K562 (cell line): ENCODE measurements at regions not wholly inside any gene's neighbourhood (a gene's known extent, or its start where the extent isn't known, plus 50 kb on each side); places are given as distances from the start of the nearest gene placed in this dataset.

Experiments used
- ATAC-seq: fragments of 200-7000 bp; cut with Tn5 transposase; 3 replicates; pipeline ENCODE4 v1.9.1; 2020; ENCODE audit warnings: moderate library complexity
- BruUV-seq: library from RNA; stranded (reverse); fragments of 400-500 nt; replicated peaks from 2 replicates; lab custom pipeline; 2021; lab: Mats Ljungman, UMichigan
- CTCF ChIA-PET: fragments of 300-600 bp; formaldehyde crosslinking; extraction: SDS; loops from one replicate; lab custom pipeline; 2021; ENCODE audit warnings: low intra/inter-chr PET ratio; lab: Yijun Ruan, JAX
- POLR2A ChIA-PET: fragments of 300-600, 350-650 bp; sonication (Branson Sonifier 250); formaldehyde crosslinking; extraction: SDS; loops from one replicate; lab custom pipeline; 2021; ENCODE audit warnings: antibody characterized with exemption, inconsistent platforms; lab: Yijun Ruan, JAX
- DNase-seq, 4 experiments: peaks; one replicate each; pipeline versions ENCODE4 v3.0.0 to v3.0.0-alpha.2; 2011 to 2018; ENCODE audit warnings: low spot score in 3 of 4, mixed read lengths in 3 of 4; ENCODE audit errors: extremely low read depth in 1 of 4
- FAIRE-seq: peaks from 2 replicates; lab custom pipeline; 2011; peaks lifted over from hg19 to GRCh38; lab: Jason Lieb, UNC
- H2AFZ ChIP-seq: 2 replicates; pipeline ENCODE4 v1.6.0; 2011; ENCODE audit warnings: low read depth, low read length, control low read depth, inconsistent platforms
- H3K27ac ChIP-seq: fragments of 200-600 bp; 3 replicates; pipeline ENCODE4 v1.8.0; 2011; ENCODE audit warnings: low read depth, mild to moderate bottlenecking, control low read depth, inconsistent platforms, low read length, moderate library complexity, mixed read lengths; ENCODE audit errors: extremely low read depth
- H3K27me3 ChIP-seq, 2 experiments: fragments of 300-600 bp in 1 of 2; 2 replicates in 1 of 2; 3 replicates in 1 of 2; pipeline versions ENCODE4 v1.6.0 to v1.8.0; 2011; ENCODE audit warnings: inconsistent platforms in 2 of 2, low read length in 2 of 2, mild to moderate bottlenecking in 1 of 2, mixed read lengths in 1 of 2, moderate library complexity in 1 of 2; ENCODE audit not compliant: control insufficient read depth in 2 of 2, insufficient read depth in 2 of 2
- H3K36me3 ChIP-seq: fragments of 300-600 bp; 3 replicates; pipeline ENCODE4 v1.8.0; 2011; ENCODE audit warnings: mild to moderate bottlenecking, low read length, inconsistent platforms; ENCODE audit not compliant: control insufficient read depth, insufficient read depth
- H3K4me1 ChIP-seq, 2 experiments: fragments of 200-600 bp in 1 of 2; replicated peaks in 1 of 2; 2 replicates in 1 of 2; 3 replicates in 1 of 2; pipeline versions ENCODE4 v1.5.1 to v1.8.0; 2011; ENCODE audit warnings: inconsistent platforms in 2 of 2, low read length in 2 of 2, mild to moderate bottlenecking in 1 of 2, mixed read lengths in 1 of 2, moderate library complexity in 1 of 2; ENCODE audit not compliant: control insufficient read depth in 2 of 2, insufficient read depth in 2 of 2
- H3K4me2 ChIP-seq: 2 replicates; pipeline ENCODE4 v1.6.1; 2011; ENCODE audit warnings: low read length, control low read depth, inconsistent platforms, mixed read lengths; ENCODE audit not compliant: insufficient read depth
- H3K4me3 ChIP-seq: fragments of 200-600 bp; sonication (generic), shearing (Covaris generic); 2 replicates; pipeline ENCODE4 v1.5.1; 2016; ENCODE audit warnings: control low read depth, inconsistent platforms
- H3K79me2 ChIP-seq: fragments of 200-600 bp; 3 replicates; pipeline ENCODE4 v1.8.0; 2011; ENCODE audit warnings: low read length, inconsistent platforms; ENCODE audit not compliant: control insufficient read depth, insufficient read depth
- H3K9ac ChIP-seq, 2 experiments: 2 replicates each; pipeline versions ENCODE4 v1.6.0 to v1.6.1; 2011; ENCODE audit warnings: low read depth in 2 of 2, low read length in 2 of 2, control low read depth in 1 of 2, inconsistent platforms in 1 of 2, mild to moderate bottlenecking in 1 of 2, mixed read lengths in 1 of 2; ENCODE audit not compliant: insufficient read depth in 1 of 2
- H3K9me1 ChIP-seq: one replicate; pipeline ENCODE4 v1.6.0; 2011; ENCODE audit warnings: inconsistent platforms, mild to moderate bottlenecking, low read length, moderate library complexity; ENCODE audit not compliant: control insufficient read depth, insufficient read depth
- H3K9me3 ChIP-seq: replicated peaks from 2 replicates; pipeline ENCODE4 v1.5.1; 2011; ENCODE audit warnings: low read depth, low read length, inconsistent platforms; ENCODE audit not compliant: control insufficient read depth, insufficient read depth
- H4K20me1 ChIP-seq: replicated peaks from 2 replicates; pipeline ENCODE4 v1.6.1; 2011; ENCODE audit warnings: low read length, inconsistent platforms, mixed read lengths; ENCODE audit not compliant: control insufficient read depth, insufficient read depth
- CBX1 ChIP-seq: sonication (generic); IDR thresholded peaks from 2 replicates; pipeline ENCODE4 v1.6.1; 2016; ENCODE audit warnings: antibody characterized with exemption, low read depth, mild to moderate bottlenecking
- CSDE1 ChIP-seq, 2 experiments: fragments of 450-650 bp; IDR thresholded peaks; 2 replicates each; pipeline ENCODE4 v1.6.1; 2016; ENCODE audit warnings: mild to moderate bottlenecking in 1 of 2
- HCFC1 ChIP-seq: IDR thresholded peaks from 2 replicates; pipeline ENCODE4 v1.6.1; 2012; ENCODE audit warnings: low read depth, low read length, improper control_type of control experiment
- HEY1 ChIP-seq: fragments of 250-450 bp; sonication (Bioruptor Pico); IDR thresholded peaks from 2 replicates; pipeline ENCODE4 v1.5.0; 2020; ENCODE audit warnings: mild to moderate bottlenecking, moderate library complexity, borderline replicate concordance
- MAZ ChIP-seq, 2 experiments: fragments of 450-650 bp in 1 of 2; sonication (generic) in 1 of 2; formaldehyde crosslinking; IDR thresholded peaks in 1 of 2; conservative IDR thresholded peaks in 1 of 2; 2 replicates each; pipeline versions ENCODE4 v1.4.0 to v1.5.0; 2020; ENCODE audit warnings: mild to moderate bottlenecking in 1 of 2, missing genetic modification reagents in 1 of 2
- MCM3 ChIP-seq: fragments of 450-650 bp; IDR thresholded peaks from 2 replicates; pipeline ENCODE4 v1.6.1; 2016
- NFATC3 ChIP-seq: fragments of 450-650 bp; IDR thresholded peaks from 2 replicates; pipeline ENCODE4 v1.6.1; 2017; ENCODE audit warnings: mild to moderate bottlenecking
- NR2F6 ChIP-seq: fragments of 450-650 bp; formaldehyde crosslinking; IDR thresholded peaks from 2 replicates; pipeline ENCODE4 v1.4.0; 2020; ENCODE audit warnings: mild to moderate bottlenecking
- NR4A1 ChIP-seq, 2 experiments: fragments of 250-450 bp in 1 of 2; fragments of 450-650 bp in 1 of 2; sonication (Bioruptor Pico) in 1 of 2; IDR thresholded peaks; 2 replicates each; pipeline versions ENCODE4 v1.4.0 to v1.6.1; 2016 to 2020; ENCODE audit warnings: mild to moderate bottlenecking in 2 of 2, missing compliant biosample characterization in 1 of 2, missing genetic modification characterization in 1 of 2, moderate library complexity in 1 of 2
- RBFOX2 ChIP-seq: fragments of 200-400 bp; formaldehyde crosslinking; IDR thresholded peaks from 2 replicates; pipeline ENCODE4 v1.6.1; 2017; ENCODE audit warnings: low read depth, mild to moderate bottlenecking, low read length, moderate library complexity
- SMARCE1 ChIP-seq: fragments of 450-650 bp; IDR thresholded peaks from 2 replicates; pipeline ENCODE4 v1.7.1; 2016; ENCODE audit warnings: mild to moderate bottlenecking
- SMC3 ChIP-seq: conservative IDR thresholded peaks from 2 replicates; pipeline ENCODE4 v1.6.1; 2011; ENCODE audit warnings: low read depth, low read length, improper control_type of control experiment; ENCODE audit not compliant: insufficient read depth
- SREBF1 ChIP-seq: fragments of 150-350 bp; IDR thresholded peaks from 2 replicates; pipeline ENCODE4 v1.6.1; 2014; ENCODE audit warnings: antibody characterized with exemption, low read depth, low read length, borderline replicate concordance
- ZC3H11A ChIP-seq: IDR thresholded peaks from 2 replicates; pipeline ENCODE4 v1.6.1; 2012; ENCODE audit warnings: low read depth, low read length, improper control_type of control experiment
- ZNF274 ChIP-seq: IDR thresholded peaks from 2 replicates; pipeline ENCODE4 v1.6.1; 2011; ENCODE audit warnings: low read depth, mild to moderate bottlenecking, low read length, moderate library complexity, borderline replicate concordance
- ZNF717 ChIP-seq: fragments of 250-450 bp; sonication (Bioruptor Pico); IDR thresholded peaks from 2 replicates; pipeline ENCODE4 v1.5.0; 2021
- ZNF778 ChIP-seq: fragments of 450-650 bp; formaldehyde crosslinking; IDR thresholded peaks from 2 replicates; pipeline ENCODE4 v1.4.0; 2020; ENCODE audit warnings: mild to moderate bottlenecking, moderate library complexity
- WGBS: fragments of 100-300 bp; shearing (Covaris generic); methylation state at CpG from one replicate; pipeline ENCODE4 v1.1.6; 2016; ENCODE audit warnings: low coverage, mixed read lengths; ENCODE audit not compliant: insufficient coverage; ENCODE audit errors: missing lambda C conversion rate; 5-methylcytosine and 5-hydroxymethylcytosine counted together
- in situ Hi-C: fragments of 300-500 bp; cut with MboI; formaldehyde crosslinking; loops from 4 replicates; pipeline ENCODE4 v1.15.0; 2018; ENCODE audit warnings: inconsistent platforms, mixed read lengths
- intact Hi-C: fragments of 100-400 bp; cut with micrococcal nuclease; formaldehyde crosslinking; loops from 2 replicates; pipeline ENCODE4 v1.14.2; 2022
- TF ChIP-seq, protein P1 (sequence below): sonication (generic); formaldehyde crosslinking; IDR thresholded peaks from 2 replicates; pipeline ENCODE4 v1.8.0; 2023; ENCODE audit warnings: mild to moderate bottlenecking, missing genetic modification reagents
- TF ChIP-seq, protein P2 (sequence below): fragments of 250-450 bp; sonication (Bioruptor Pico); IDR thresholded peaks from 2 replicates; pipeline ENCODE4 v1.8.0; 2021; ENCODE audit warnings: moderate library complexity, mild to moderate bottlenecking, inconsistent platforms
- TF ChIP-seq, protein P3 (sequence below): fragments of 450-650 bp; formaldehyde crosslinking; IDR thresholded peaks from 2 replicates; pipeline ENCODE4 v1.4.0; 2020; ENCODE audit warnings: mild to moderate bottlenecking, moderate library complexity

DNA sequence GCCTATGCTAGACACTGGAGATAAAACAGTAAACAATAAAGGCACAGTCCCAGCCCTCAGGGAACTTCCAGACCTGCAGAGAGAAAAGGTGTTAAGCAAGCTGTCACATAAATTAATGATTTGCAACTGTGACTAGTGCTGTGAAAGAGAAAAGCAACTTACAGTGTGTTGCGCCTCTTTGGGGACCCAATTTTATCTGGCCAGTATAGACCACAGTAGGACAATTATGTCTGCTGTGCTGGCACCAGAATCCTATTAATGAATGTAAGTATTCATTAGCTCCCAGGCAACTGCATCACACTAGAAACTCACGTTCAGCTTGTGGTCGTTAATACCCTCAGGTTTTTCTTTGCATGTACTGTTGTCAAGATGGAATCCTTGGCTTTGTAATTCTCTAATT lies 55.3 kb upstream of the CHST9 start:
- POLR2A ChIA-PET: interaction anchor here (0.8 kb wide), 1 partner anchor 18 kb away, joined by 3 read pairs; no protein-coding TSS in a partner anchor
- intact Hi-C loops (no loop called here), in situ Hi-C loops (no loop called here)
- Histone ChIP-seq H3K36me3 (no peaks in the 10 kb centered on the region), H3K9ac (no peak overlapping the region), H3K79me2 (no peaks in the 10 kb centered on the region), H3K9me1 (no peaks in the 10 kb centered on the region), H3K4me3 (no peak overlapping the region), H3K9me3 (no peaks in the 10 kb centered on the region; the same call in 1 of the 2 replicates), H3K4me2 (no peak overlapping the region), H3K27me3 (no peaks in the 10 kb centered on the region), H2AFZ (no peak overlapping the region), H3K4me1 (no peaks in the 10 kb centered on the region), H3K27ac (no peak overlapping the region), H4K20me1 (no peaks in the 10 kb centered on the region)
- TF ChIP-seq CBX1 (no peak), HEY1 (CRISPR knock-in tag) (no peak), SMC3 (no peak), RBFOX2 (no peak), CSDE1 (IDR thresholded peaks at IDR 0.05) (no peak), ZNF274 (no peak), MCM3 (no peak), NFATC3 (no peak), HCFC1 (no peak), NR2F6 (no peak), MAZ (CRISPR knock-in tag; conservative IDR thresholded peaks at IDR 0.05 in 1 of 2, IDR thresholded peaks at IDR 0.05 in 1 of 2) (no peak), SMARCE1 (no peak), NR4A1 (CRISPR knock-in tag; IDR thresholded peaks at IDR 0.05) (no peak), NR4A1 (tag; IDR thresholded peaks at IDR 0.05) (no peak), ZNF717 (no peak), SREBF1 (no peak), ZNF778 (no peak), ZC3H11A (no peak)
- TF ChIP-seq, protein P1, sequence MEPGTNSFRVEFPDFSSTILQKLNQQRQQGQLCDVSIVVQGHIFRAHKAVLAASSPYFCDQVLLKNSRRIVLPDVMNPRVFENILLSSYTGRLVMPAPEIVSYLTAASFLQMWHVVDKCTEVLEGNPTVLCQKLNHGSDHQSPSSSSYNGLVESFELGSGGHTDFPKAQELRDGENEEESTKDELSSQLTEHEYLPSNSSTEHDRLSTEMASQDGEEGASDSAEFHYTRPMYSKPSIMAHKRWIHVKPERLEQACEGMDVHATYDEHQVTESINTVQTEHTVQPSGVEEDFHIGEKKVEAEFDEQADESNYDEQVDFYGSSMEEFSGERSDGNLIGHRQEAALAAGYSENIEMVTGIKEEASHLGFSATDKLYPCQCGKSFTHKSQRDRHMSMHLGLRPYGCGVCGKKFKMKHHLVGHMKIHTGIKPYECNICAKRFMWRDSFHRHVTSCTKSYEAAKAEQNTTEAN: no peak
- TF ChIP-seq, protein P2, sequence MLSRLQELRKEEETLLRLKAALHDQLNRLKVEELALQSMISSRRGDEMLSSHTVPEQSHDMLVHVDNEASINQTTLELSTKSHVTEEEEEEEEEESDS (CRISPR knock-in tag): no peak
- TF ChIP-seq, protein P3, sequence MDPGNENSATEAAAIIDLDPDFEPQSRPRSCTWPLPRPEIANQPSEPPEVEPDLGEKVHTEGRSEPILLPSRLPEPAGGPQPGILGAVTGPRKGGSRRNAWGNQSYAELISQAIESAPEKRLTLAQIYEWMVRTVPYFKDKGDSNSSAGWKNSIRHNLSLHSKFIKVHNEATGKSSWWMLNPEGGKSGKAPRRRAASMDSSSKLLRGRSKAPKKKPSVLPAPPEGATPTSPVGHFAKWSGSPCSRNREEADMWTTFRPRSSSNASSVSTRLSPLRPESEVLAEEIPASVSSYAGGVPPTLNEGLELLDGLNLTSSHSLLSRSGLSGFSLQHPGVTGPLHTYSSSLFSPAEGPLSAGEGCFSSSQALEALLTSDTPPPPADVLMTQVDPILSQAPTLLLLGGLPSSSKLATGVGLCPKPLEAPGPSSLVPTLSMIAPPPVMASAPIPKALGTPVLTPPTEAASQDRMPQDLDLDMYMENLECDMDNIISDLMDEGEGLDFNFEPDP: no peak
- DNase-seq (no peak), FAIRE-seq (no peak), ATAC-seq (no peak)
- no TSS peak for BruUV-seq
- WGBS: 0% methylated on average over 3 of the region's 3 CpGs
- CTCF ChIA-PET: no interaction called here
